ENCODE measurements at regions not wholly inside any gene's neighbourhood (a gene's known extent, or its start where the extent isn't known, plus 50 kb on each side); places are given as distances from the start of the nearest gene placed in this dataset.

- no peaks in the 10 kb centered on the region; the same call in 1 of the 2 replicates for H3K9me3 ChIP-seq (ENCODE audit: control insufficient read depth, insufficient read depth, low read length)
- CTCF ChIA-PET: no interaction called here
These were observed 150.8 kb downstream of the NRN1 start for GRCh38 chr6:5855787-5856470.

GRCh38 chr6:5854899-5855298 is 151.8 kb downstream of the NRN1 start:
- TF ChIP-seq CTCF (IDR thresholded peaks at IDR 0.05; ENCODE audit: low read depth, low read length): no peak
- no peaks in the 10 kb centered on the region; the same call in 1 of the 2 replicates for H3K9me3 ChIP-seq (ENCODE audit: control insufficient read depth, insufficient read depth, low read length)
- no peak overlapping the region for H3K4me3 ChIP-seq (ENCODE audit: low read depth, low read length)
- no peak overlapping the region for H3K27ac ChIP-seq (ENCODE audit: low read depth, low read length)
- DNase-seq (ENCODE audit: low read depth, low spot score): no peak
- ChIA-PET POLR2A (no interaction called here), CTCF (no interaction called here)
- peaks cover 5% of the 10 kb centered on the region for H3K27me3 ChIP-seq (ENCODE audit: control insufficient read depth, insufficient read depth, low read length)

More at GRCh38 chr6:5855787-5856470, 150.8 kb downstream of the NRN1 start:
- POLR2A ChIA-PET: no interaction called here
- Histone ChIP-seq H3K4me3 (ENCODE audit: low read depth, low read length) (no peak overlapping the region), H3K27me3 (ENCODE audit: control insufficient read depth, insufficient read depth, low read length) (peaks cover 2% of the 10 kb centered on the region), H3K27ac (ENCODE audit: low read depth, low read length) (no peak overlapping the region)
- DNase-seq (ENCODE audit: low read depth, low spot score): no peak
- no peak for TF ChIP-seq CTCF (IDR thresholded peaks at IDR 0.05; ENCODE audit: low read depth, low read length)

GRCh38 chr6:5851261-5851757 is 155.4 kb downstream of the NRN1 start:
- H3K9me3 ChIP-seq (ENCODE audit: control insufficient read depth, insufficient read depth, low read length): no peaks in the 10 kb centered on the region; the same call in 1 of the 2 replicates
- DNase-seq (ENCODE audit: low read depth, low spot score): no peak
- no peak overlapping the region for H3K4me3 ChIP-seq (ENCODE audit: low read depth, low read length)
- no peak for TF ChIP-seq CTCF (IDR thresholded peaks at IDR 0.05; ENCODE audit: low read depth, low read length)
- no peak overlapping the region for H3K27ac ChIP-seq (ENCODE audit: low read depth, low read length)
- H3K27me3 ChIP-seq (ENCODE audit: control insufficient read depth, insufficient read depth, low read length): peaks cover 5% of the 10 kb centered on the region
- CTCF ChIA-PET: no interaction called here
- POLR2A ChIA-PET: no interaction called here

GRCh38 chr6:5850848-5851255 is 155.9 kb downstream of the NRN1 start:
- DNase-seq (ENCODE audit: low read depth, low spot score): no peak
- no peak overlapping the region for H3K4me3 ChIP-seq (ENCODE audit: low read depth, low read length)
- CTCF ChIA-PET: no interaction called here
- POLR2A ChIA-PET: no interaction called here
- H3K27me3 ChIP-seq (ENCODE audit: control insufficient read depth, insufficient read depth, low read length): peaks cover 5% of the 10 kb centered on the region
- H3K9me3 ChIP-seq (ENCODE audit: control insufficient read depth, insufficient read depth, low read length): no peaks in the 10 kb centered on the region; the same call in 1 of the 2 replicates
- H3K27ac ChIP-seq (ENCODE audit: low read depth, low read length): no peak overlapping the region
- TF ChIP-seq CTCF (IDR thresholded peaks at IDR 0.05; ENCODE audit: low read depth, low read length): no peak

- POLR2A ChIA-PET: no interaction called here
- Histone ChIP-seq H3K4me3 (ENCODE audit: low read depth, low read length) (no peak overlapping the region), H3K9me3 (ENCODE audit: control insufficient read depth, insufficient read depth, low read length) (no peaks in the 10 kb centered on the region; the same call in 1 of the 2 replicates), H3K27ac (ENCODE audit: low read depth, low read length) (no peak overlapping the region), H3K27me3 (ENCODE audit: control insufficient read depth, insufficient read depth, low read length) (peaks cover 5% of the 10 kb centered on the region)
- CTCF ChIA-PET: no interaction called here
- no peak for DNase-seq (ENCODE audit: low read depth, low spot score)
- TF ChIP-seq CTCF (IDR thresholded peaks at IDR 0.05; ENCODE audit: low read depth, low read length): no peak
These were observed 159.8 kb downstream of the NRN1 start for GRCh38 chr6:5846889-5847288.

Data from AG04450 (cell line).